Thymus (tissue), 11 donors: ENCODE measurements at regions not wholly inside any gene's neighbourhood (a gene's known extent, or its start where the extent isn't known, plus 50 kb on each side); places are given as distances from the start of the nearest gene placed in this dataset.
A peak's percentile ranks its signal among the peaks of the same experiment; 100 is the strongest.
"Not testable (repeated sequence)": the region's sequence is repeated elsewhere in the genome, so short reads cannot be mapped to it uniquely, and the experiment has no call there.

Experiments used
- DNase-seq, 9 donors: peaks; one replicate each; pipeline ENCODE4 v3.0.0-alpha.2; 2013; ENCODE audit warnings: low spot score in 9 of 9, low read depth in 6 of 9, missing footprints in 1 of 9
- H3K27ac ChIP-seq, 2 donors: one replicate each; pipeline ENCODE4 v1.5.1; 2013; ENCODE audit warnings: control low read depth in 1 of 2, low read depth in 1 of 2, low read length in 1 of 2, mild to moderate bottlenecking in 1 of 2, moderate library complexity in 1 of 2
- H3K27me3 ChIP-seq, 2 donors: one replicate each; pipeline ENCODE4 v1.5.1; 2013; ENCODE audit warnings: low read length in 1 of 2; ENCODE audit not compliant: control insufficient read depth in 2 of 2, insufficient read depth in 1 of 2
- H3K36me3 ChIP-seq, 2 donors: one replicate each; pipeline ENCODE4 v1.5.1; 2013; ENCODE audit warnings: low read length in 1 of 2, mild to moderate bottlenecking in 1 of 2, moderate library complexity in 1 of 2; ENCODE audit not compliant: control insufficient read depth in 2 of 2, insufficient read depth in 2 of 2
- H3K4me1 ChIP-seq, 2 donors: one replicate each; pipeline ENCODE4 v1.5.1; 2013; ENCODE audit warnings: low read length in 2 of 2; ENCODE audit not compliant: control insufficient read depth in 2 of 2, insufficient read depth in 2 of 2
- H3K4me3 ChIP-seq, 2 donors: one replicate each; pipeline ENCODE4 v1.5.1; 2013; ENCODE audit warnings: low read length in 2 of 2, control low read depth in 1 of 2, mild to moderate bottlenecking in 1 of 2
- H3K9me3 ChIP-seq, 2 donors: one replicate each; pipeline ENCODE4 v1.5.1; 2013; ENCODE audit warnings: low read length in 1 of 2, mild to moderate bottlenecking in 1 of 2; ENCODE audit not compliant: control insufficient read depth in 2 of 2, insufficient read depth in 1 of 2
- WGBS: extraction: QIAGEN DNeasy Blood & Tissue Kit; methylation state at CpG from one replicate; pipeline ENCODE4 v1.1.7; 2013; 5-methylcytosine and 5-hydroxymethylcytosine counted together
- donor health status: healthy.

- not testable (repeated sequence) for H3K9me3 ChIP-seq, H3K36me3 ChIP-seq, H3K27me3 ChIP-seq, H3K27ac ChIP-seq, DNase-seq, H3K4me1 ChIP-seq, H3K4me3 ChIP-seq
- 91% methylated on average over 2 of the region's 2 CpGs for WGBS
Observed at GRCh38 chr21:14028619-14029018, 182.1 kb downstream of the LIPI start.

- not testable (repeated sequence) for H3K27ac ChIP-seq, H3K4me1 ChIP-seq, H3K9me3 ChIP-seq, H3K36me3 ChIP-seq, H3K27me3 ChIP-seq
- WGBS: under 1% methylated on average over 32 of the region's 37 CpGs
- peak; percentile 50 to 91 (median 75) for DNase-seq
- H3K4me3 ChIP-seq: peak overlapping the region; percentile 50 to 54
Observed at GRCh38 chr21:14027235-14027869, 183.4 kb downstream of the LIPI start.

- not testable (repeated sequence) for DNase-seq, H3K27me3 ChIP-seq, H3K36me3 ChIP-seq, H3K27ac ChIP-seq, H3K4me3 ChIP-seq, H3K9me3 ChIP-seq, H3K4me1 ChIP-seq
- 84% methylated on average over 2 of the region's 2 CpGs for WGBS
Observed at GRCh38 chr21:14020108-14020507, 190.6 kb downstream of the LIPI start.

- H3K4me1 ChIP-seq, H3K36me3 ChIP-seq, DNase-seq, H3K27me3 ChIP-seq, H3K27ac ChIP-seq, H3K9me3 ChIP-seq, H3K4me3 ChIP-seq: not testable (repeated sequence)
- 87% methylated on average over 7 of the region's 7 CpGs for WGBS
Observed at GRCh38 chr21:14015841-14016240, 194.9 kb downstream of the LIPI start.

- not testable (repeated sequence) for H3K4me3 ChIP-seq, H3K9me3 ChIP-seq, H3K27me3 ChIP-seq, DNase-seq, H3K36me3 ChIP-seq, H3K4me1 ChIP-seq, H3K27ac ChIP-seq
- WGBS: 93% methylated on average over 18 of the region's 18 CpGs
Observed at GRCh38 chr21:14013623-14014498, 196.9 kb downstream of the LIPI start.

DNA sequence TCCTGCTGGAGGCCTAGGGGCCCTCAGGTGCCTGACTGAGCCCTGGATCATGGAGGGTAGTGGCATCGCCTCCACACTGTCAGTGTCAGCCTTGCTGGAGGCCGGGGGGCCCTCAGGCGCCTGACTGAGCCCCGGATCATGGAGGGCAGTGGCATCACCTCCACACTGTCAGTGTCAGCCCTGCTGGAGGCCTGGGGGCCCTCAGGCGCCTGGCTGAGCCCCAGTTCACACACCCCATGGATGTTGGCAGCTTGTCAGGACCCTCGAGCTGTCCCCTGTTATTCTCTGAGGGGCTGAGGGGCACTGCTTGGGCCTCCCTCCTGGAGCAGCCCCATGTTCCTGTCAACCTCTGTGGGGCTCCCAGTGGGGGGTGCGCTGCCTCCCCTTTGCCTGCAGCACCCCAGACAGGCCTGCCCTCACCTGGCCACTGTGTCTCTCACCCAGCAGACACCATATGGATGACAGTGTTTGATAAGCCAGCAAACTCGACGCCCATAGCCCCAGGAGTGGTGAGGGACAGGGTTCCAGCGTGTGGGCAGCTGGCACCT, 197.6 kb downstream of the LIPI start:
- H3K9me3 ChIP-seq: no peaks in the 10 kb centered on the region
- no peaks in the 10 kb centered on the region for H3K4me1 ChIP-seq
- no peak overlapping the region for H3K27ac ChIP-seq
- H3K36me3 ChIP-seq: no peaks in the 10 kb centered on the region
- H3K27me3 ChIP-seq: no peaks in the 10 kb centered on the region
- H3K4me3 ChIP-seq: no peak overlapping the region
- 94% methylated on average over 10 of the region's 10 CpGs for WGBS
- no peak for DNase-seq

DNA sequence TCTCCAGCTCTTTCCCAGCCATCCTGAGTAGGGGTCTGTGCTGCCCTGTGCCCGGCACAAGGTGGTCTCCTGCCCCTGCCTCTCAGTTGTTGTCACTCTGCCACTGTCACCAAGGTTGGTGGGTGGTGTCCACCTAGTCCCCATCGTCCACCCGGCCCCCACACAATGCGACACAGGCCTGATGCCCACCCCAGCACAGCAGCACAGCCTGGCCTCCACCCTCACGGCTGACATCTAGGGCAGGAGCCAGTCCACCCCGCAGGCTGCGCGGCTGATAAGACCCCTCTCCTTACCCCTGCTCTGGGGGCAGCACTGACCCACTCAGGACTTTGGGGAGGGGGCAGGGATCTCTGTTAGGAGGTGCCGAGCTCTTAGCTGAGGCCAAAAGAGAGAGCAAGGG, 198.3 kb downstream of the LIPI start:
- Histone ChIP-seq H3K9me3 (no peaks in the 10 kb centered on the region), H3K4me3 (no peak overlapping the region), H3K4me1 (no peaks in the 10 kb centered on the region), H3K27ac (no peak overlapping the region), H3K36me3 (no peaks in the 10 kb centered on the region), H3K27me3 (no peaks in the 10 kb centered on the region)
- no peak for DNase-seq
- 95% methylated on average over 9 of the region's 9 CpGs for WGBS

GRCh38 chr21:14011751-14012150, 199.0 kb downstream of the LIPI start:
- not testable (repeated sequence) for DNase-seq, H3K4me1 ChIP-seq, H3K4me3 ChIP-seq, H3K27me3 ChIP-seq, H3K27ac ChIP-seq, H3K36me3 ChIP-seq, H3K9me3 ChIP-seq
- WGBS: 91% methylated on average over 17 of the region's 17 CpGs

DNA sequence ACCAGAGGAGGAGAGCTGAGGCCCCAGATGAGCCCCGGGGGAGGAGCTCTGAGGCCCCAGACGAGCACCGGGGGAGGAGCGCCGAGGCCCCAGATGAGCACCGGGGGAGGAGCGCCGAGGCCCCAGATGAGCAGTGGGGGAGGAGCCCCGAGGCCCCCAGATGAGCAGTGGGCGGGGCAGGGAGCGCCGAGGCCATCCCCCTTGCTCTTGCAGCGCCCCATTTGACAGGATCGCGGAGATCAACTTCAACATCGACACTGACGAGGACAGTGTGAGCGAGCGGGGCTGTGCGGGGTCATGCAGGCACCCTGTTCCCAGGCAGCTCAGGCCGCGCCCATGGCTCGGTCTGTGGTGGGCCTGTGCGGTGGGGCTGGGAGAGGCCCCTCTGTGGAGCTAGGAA, 199.6 kb downstream of the LIPI start:
- not testable (repeated sequence) for DNase-seq, H3K27ac ChIP-seq, H3K27me3 ChIP-seq, H3K4me3 ChIP-seq, H3K4me1 ChIP-seq, H3K36me3 ChIP-seq, H3K9me3 ChIP-seq
- WGBS: 96% methylated on average over 24 of the region's 24 CpGs
